Osteocyte (in vitro differentiated cells): ENCODE measurements at regions not wholly inside any gene's neighbourhood (a gene's known extent, or its start where the extent isn't known, plus 50 kb on each side); places are given as distances from the start of the nearest gene placed in this dataset.
A peak's percentile ranks its signal among the peaks of the same experiment; 100 is the strongest.

Experiments
- DNase-seq: peaks from one replicate; pipeline ENCODE4 v3.0.0; 2021; ENCODE audit warnings: mixed read lengths; ENCODE audit not compliant: unreplicated experiment; ENCODE audit errors: extremely low spot score
- H3K27ac Mint-ChIP-seq: one replicate; pipeline ENCODE4 v1.8.0; 2021; ENCODE audit warnings: mild to moderate bottlenecking, mixed read lengths; ENCODE audit not compliant: unreplicated experiment
- H3K27me3 Mint-ChIP-seq: one replicate; pipeline ENCODE4 v1.8.0; 2021; ENCODE audit warnings: mixed read lengths; ENCODE audit not compliant: unreplicated experiment
- H3K36me3 Mint-ChIP-seq: one replicate; pipeline ENCODE4 v1.8.0; 2021; ENCODE audit warnings: mixed read lengths; ENCODE audit not compliant: unreplicated experiment
- H3K4me1 Mint-ChIP-seq: one replicate; pipeline ENCODE4 v1.8.0; 2021; ENCODE audit warnings: mixed read lengths; ENCODE audit not compliant: unreplicated experiment
- H3K4me3 Mint-ChIP-seq: one replicate; pipeline ENCODE4 v1.8.0; 2021; ENCODE audit warnings: mild to moderate bottlenecking, moderate library complexity, mixed read lengths; ENCODE audit not compliant: unreplicated experiment
- H3K9me3 Mint-ChIP-seq: one replicate; pipeline ENCODE4 v1.8.0; 2021; ENCODE audit warnings: mixed read lengths; ENCODE audit not compliant: unreplicated experiment
- TF ChIP-seq, protein P1 (sequence below): fragments of 200-600 bp; sonication (generic); IDR thresholded peaks from 2 replicates; pipeline ENCODE4 v1.5.0; 2021; ENCODE audit warnings: antibody characterized with exemption, mild to moderate bottlenecking, moderate library complexity

DNA sequence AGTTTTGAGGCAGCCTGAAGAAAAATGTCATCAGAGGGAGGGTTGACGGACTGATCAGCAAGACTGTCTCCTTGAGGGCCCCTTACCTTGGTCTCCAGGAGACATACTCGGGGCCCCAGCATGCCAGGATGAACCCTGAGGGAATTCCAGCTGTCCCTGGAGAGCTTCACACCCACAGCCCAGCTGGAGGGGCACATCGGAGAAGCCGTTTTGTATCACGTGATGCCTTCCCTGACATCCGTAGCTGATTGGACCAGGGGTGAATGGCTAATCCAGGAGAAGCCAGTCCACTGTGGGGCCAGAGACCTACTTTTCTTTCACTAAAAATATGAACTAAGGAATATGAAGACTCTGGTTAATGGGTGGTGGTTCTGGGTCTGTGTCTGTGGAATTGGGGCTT, 86.0 kb upstream of the TP53I11 start:
- Mint-ChIP-seq H3K4me1 (peaks cover 2% of the 10 kb centered on the region), H3K27ac (no peak overlapping the region), H3K27me3 (peaks cover 49% of the 10 kb centered on the region), H3K36me3 (peaks cover 9% of the 10 kb centered on the region), H3K4me3 (no peak overlapping the region), H3K9me3 (peaks cover 16% of the 10 kb centered on the region)
- no peak for DNase-seq
- TF ChIP-seq, protein P1, sequence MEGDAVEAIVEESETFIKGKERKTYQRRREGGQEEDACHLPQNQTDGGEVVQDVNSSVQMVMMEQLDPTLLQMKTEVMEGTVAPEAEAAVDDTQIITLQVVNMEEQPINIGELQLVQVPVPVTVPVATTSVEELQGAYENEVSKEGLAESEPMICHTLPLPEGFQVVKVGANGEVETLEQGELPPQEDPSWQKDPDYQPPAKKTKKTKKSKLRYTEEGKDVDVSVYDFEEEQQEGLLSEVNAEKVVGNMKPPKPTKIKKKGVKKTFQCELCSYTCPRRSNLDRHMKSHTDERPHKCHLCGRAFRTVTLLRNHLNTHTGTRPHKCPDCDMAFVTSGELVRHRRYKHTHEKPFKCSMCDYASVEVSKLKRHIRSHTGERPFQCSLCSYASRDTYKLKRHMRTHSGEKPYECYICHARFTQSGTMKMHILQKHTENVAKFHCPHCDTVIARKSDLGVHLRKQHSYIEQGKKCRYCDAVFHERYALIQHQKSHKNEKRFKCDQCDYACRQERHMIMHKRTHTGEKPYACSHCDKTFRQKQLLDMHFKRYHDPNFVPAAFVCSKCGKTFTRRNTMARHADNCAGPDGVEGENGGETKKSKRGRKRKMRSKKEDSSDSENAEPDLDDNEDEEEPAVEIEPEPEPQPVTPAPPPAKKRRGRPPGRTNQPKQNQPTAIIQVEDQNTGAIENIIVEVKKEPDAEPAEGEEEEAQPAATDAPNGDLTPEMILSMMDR: no peak

DNA sequence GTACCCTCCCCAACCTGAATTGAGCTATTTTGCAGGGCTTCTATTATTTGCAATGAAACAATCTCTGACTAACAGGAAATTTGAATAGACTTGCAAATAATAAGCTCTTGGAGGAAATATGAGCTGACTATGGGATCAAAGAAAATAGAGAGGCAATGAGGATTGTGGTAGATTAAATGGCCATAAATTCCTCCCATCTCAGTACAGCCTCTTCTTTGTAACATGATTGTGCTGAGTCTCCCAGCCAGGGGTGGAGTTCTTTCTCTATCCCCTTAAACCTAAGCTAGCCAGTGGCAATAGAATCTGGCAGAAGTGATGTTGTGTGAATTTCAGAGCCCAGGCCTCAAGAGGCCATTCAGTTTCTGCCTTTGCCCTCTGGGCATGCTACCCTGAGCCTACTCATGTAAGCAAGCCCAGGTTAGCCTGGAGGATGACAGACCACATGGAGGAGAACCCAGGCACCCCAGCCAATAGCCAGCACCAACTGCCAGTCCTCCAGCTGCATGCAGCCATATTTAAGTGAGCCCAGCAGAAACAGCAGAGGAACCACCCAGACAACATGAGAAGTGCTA, 86.8 kb upstream of the TP53I11 start:
- peaks cover 9% of the 10 kb centered on the region for H3K36me3 Mint-ChIP-seq
- H3K4me1 Mint-ChIP-seq: peaks cover 9% of the 10 kb centered on the region
- DNase-seq: no peak
- peaks cover 43% of the 10 kb centered on the region for H3K27me3 Mint-ChIP-seq
- no peak overlapping the region for H3K4me3 Mint-ChIP-seq
- H3K9me3 Mint-ChIP-seq: peaks cover 16% of the 10 kb centered on the region
- no peak overlapping the region for H3K27ac Mint-ChIP-seq
- TF ChIP-seq, protein P1: no peak

DNA sequence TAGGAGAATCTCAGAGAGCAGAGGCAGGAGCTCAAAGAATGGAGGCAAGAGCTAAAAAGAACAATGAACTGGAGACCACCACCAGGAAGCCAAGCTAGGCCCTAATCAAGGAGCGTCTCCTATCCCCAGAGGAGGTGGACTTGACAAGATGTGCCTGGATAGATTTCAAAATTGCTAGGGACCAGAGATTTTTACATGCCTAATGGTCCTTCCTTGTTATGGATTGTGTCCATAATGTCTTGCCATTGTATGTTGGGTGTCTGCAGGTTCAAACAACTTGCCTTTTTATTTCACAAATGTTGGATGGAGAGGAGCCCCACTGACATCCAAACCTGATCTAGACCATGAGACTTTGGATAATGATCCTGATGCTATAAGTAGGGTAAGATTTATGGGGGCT, 88.2 kb upstream of the TP53I11 start:
- DNase-seq: no peak
- H3K36me3 Mint-ChIP-seq: peaks cover 9% of the 10 kb centered on the region
- peaks cover 29% of the 10 kb centered on the region for H3K27me3 Mint-ChIP-seq
- H3K4me1 Mint-ChIP-seq: peaks cover 14% of the 10 kb centered on the region
- H3K27ac Mint-ChIP-seq: no peak overlapping the region
- H3K4me3 Mint-ChIP-seq: no peak overlapping the region
- H3K9me3 Mint-ChIP-seq: peaks cover 16% of the 10 kb centered on the region
- TF ChIP-seq, protein P1: no peak

DNA sequence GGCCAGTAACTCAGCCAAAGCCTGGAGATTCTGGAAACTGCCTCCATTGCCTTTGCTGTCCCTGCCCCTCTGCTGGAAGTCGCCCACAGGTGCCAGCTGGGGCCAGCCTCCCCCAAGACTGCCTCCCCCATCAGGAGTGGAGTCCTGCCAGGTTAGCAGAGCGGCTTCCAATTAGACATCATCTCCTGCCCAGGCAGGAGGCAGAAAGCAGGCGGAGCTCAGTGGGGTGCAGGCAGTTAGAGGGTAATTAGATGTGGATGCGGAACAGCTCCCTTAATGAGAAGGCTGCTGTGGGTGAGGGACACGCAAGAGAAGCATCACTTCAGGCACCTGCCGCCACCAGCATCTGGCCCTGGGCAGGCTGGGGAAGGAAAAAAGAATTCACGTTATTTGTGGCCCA, 90.9 kb upstream of the TP53I11 start:
- TF ChIP-seq, protein P1: no peak
- H3K4me1 Mint-ChIP-seq: peaks cover 36% of the 10 kb centered on the region

DNA sequence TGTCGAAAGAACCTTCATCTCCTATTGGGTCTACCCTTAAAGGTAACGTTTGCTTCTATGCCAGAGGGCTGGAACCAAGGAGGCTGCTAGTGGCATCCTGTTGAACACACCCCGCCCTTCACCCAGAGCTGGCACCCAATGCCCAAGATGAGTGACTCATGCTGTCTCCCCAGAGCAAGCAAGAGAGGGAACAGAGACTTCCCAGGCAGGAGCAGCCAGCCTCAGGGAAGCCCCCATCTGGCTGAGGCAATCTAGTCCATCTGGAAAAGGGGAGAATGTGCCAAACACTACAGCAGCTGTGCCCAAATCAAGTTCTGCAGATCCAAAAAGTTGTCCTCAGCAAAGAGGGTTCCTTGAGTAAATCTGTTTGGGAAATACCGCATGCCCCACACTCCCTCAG, 91.9 kb upstream of the TP53I11 start:
- no peak overlapping the region for H3K27ac Mint-ChIP-seq
- H3K27me3 Mint-ChIP-seq: peaks cover 17% of the 10 kb centered on the region
- peaks cover 16% of the 10 kb centered on the region for H3K9me3 Mint-ChIP-seq
- TF ChIP-seq, protein P1: no peak
- no peak for DNase-seq
- peaks cover 9% of the 10 kb centered on the region for H3K36me3 Mint-ChIP-seq
- no peak overlapping the region for H3K4me3 Mint-ChIP-seq
- peaks cover 39% of the 10 kb centered on the region for H3K4me1 Mint-ChIP-seq

More for the DNA sequence above, 90.9 kb upstream of the TP53I11 start:
- Mint-ChIP-seq H3K4me3 (no peak overlapping the region), H3K27ac (peak overlapping the region; percentile 9), H3K36me3 (peaks cover 9% of the 10 kb centered on the region), H3K9me3 (peaks cover 16% of the 10 kb centered on the region), H3K27me3 (peaks cover 18% of the 10 kb centered on the region)
- no peak for DNase-seq
